ENCODE measurements at regions not wholly inside any gene's neighbourhood (a gene's known extent, or its start where the extent isn't known, plus 50 kb on each side); places are given as distances from the start of the nearest gene placed in this dataset.
"Not testable (repeated sequence)": the region's sequence is repeated elsewhere in the genome, so short reads cannot be mapped to it uniquely, and the experiment has no call there.

- H3K18ac ChIP-seq (ENCODE audit: low read depth, low read length); H3K9me1 ChIP-seq (ENCODE audit: insufficient read depth, low read length); POLR2A ChIA-PET (ENCODE audit: unreplicated experiment); H3K79me1 ChIP-seq (ENCODE audit: low read depth in 1 of 2, low read length in 2 of 2); H3K14ac ChIP-seq (replicated peaks; ENCODE audit: low read depth, low read length); intact Hi-C loops (cut with micrococcal nuclease); dilution Hi-C loops (cut with HindIII; ENCODE audit: low sequenced_read_pairs, unreplicated experiment); H3K27me3 ChIP-seq (ENCODE audit: control insufficient read depth, insufficient read depth, low read length); H3K4me2 ChIP-seq (ENCODE audit: low read depth, low read length); H3K36me3 ChIP-seq (ENCODE audit: control insufficient read depth, insufficient read depth, low read length); H3K27ac ChIP-seq (ENCODE audit: insufficient read depth, low read length); BruUV-seq (replicated peaks); H2BK20ac ChIP-seq (ENCODE audit: low read depth, low read length); H3K4ac ChIP-seq (ENCODE audit: low read depth, low read length); H3K23ac ChIP-seq (ENCODE audit: low read depth, low read length); H2AFZ ChIP-seq (replicated peaks; ENCODE audit: low read length, poor library complexity); H2BK120ac ChIP-seq (ENCODE audit: low read depth, low read length); H4K20me1 ChIP-seq (ENCODE audit: insufficient read depth, low read length); H4K8ac ChIP-seq (ENCODE audit: low read depth in 2 of 2, low read length in 2 of 2); ATAC-seq (ENCODE audit: low read depth); H4K5ac ChIP-seq (ENCODE audit: low read depth, low read length); H3K9me3 ChIP-seq (ENCODE audit: control insufficient read depth, insufficient read depth, low read length); H4K91ac ChIP-seq (ENCODE audit: insufficient read depth, low read depth, low read length); H2BK15ac ChIP-seq (ENCODE audit: low read depth, low read length); H2AK5ac ChIP-seq (ENCODE audit: low read depth, low read length); H3K9ac ChIP-seq (ENCODE audit: low read depth, low read length); H3K4me1 ChIP-seq (ENCODE audit: control insufficient read depth, insufficient read depth, low read length); CTCF ChIA-PET; DNase-seq; in situ Hi-C loops (cut with MboI; ENCODE audit: low sequenced_read_pairs); H2AK9ac ChIP-seq (replicated peaks; ENCODE audit: low read depth, low read length, poor library complexity); H2BK5ac ChIP-seq (ENCODE audit: low read depth, low read length, poor library complexity, severe bottlenecking); H3K56ac ChIP-seq (ENCODE audit: extremely low read depth, insufficient read depth, low read length); H3K4me3 ChIP-seq (ENCODE audit: insufficient read depth, low read depth, low read length): not testable (repeated sequence)
- WGBS, 2 experiments (ENCODE audit: extremely low coverage in 2 of 2, insufficient read length in 1 of 2) = no CpG with 5 or more reads among the region's 6 CpGs
Measured at GRCh38 chr2:111280709-111281286, 160.1 kb downstream of the BCL2L11 start.

DNA sequence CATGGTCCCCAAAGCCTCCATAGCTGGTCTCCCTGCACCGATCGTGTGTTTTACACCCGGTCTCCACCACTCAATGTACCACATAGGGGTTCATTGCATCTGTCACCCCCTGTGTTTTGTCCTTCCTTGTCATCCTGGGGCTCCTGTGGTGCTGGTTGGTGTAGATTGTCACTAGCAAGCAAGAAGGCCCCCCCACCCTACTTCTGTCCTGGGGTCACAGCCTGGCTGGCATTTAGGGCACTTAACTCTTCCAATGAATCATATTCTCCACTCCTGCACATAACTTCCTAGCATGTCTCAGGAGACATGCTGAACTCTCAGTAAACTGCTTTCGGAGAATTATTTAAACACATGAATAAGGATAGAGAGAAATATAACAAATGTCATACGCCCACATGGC, 161.4 kb downstream of the BCL2L11 start:
- H4K8ac ChIP-seq (ENCODE audit: low read depth in 2 of 2, low read length in 2 of 2); H2BK15ac ChIP-seq (ENCODE audit: low read depth, low read length); H2AK5ac ChIP-seq (ENCODE audit: low read depth, low read length); H2AK9ac ChIP-seq (replicated peaks; ENCODE audit: low read depth, low read length, poor library complexity); H2BK5ac ChIP-seq (ENCODE audit: low read depth, low read length, poor library complexity, severe bottlenecking); H3K56ac ChIP-seq (ENCODE audit: extremely low read depth, insufficient read depth, low read length); H3K36me3 ChIP-seq (ENCODE audit: control insufficient read depth, insufficient read depth, low read length); H3K4me3 ChIP-seq (ENCODE audit: insufficient read depth, low read depth, low read length); H3K27me3 ChIP-seq (ENCODE audit: control insufficient read depth, insufficient read depth, low read length); H2BK120ac ChIP-seq (ENCODE audit: low read depth, low read length); H3K79me1 ChIP-seq (ENCODE audit: low read depth in 1 of 2, low read length in 2 of 2); H4K5ac ChIP-seq (ENCODE audit: low read depth, low read length); H2BK20ac ChIP-seq (ENCODE audit: low read depth, low read length); intact Hi-C loops (cut with micrococcal nuclease); H3K18ac ChIP-seq (ENCODE audit: low read depth, low read length); H2AFZ ChIP-seq (replicated peaks; ENCODE audit: low read length, poor library complexity); H3K9ac ChIP-seq (ENCODE audit: low read depth, low read length); H3K4ac ChIP-seq (ENCODE audit: low read depth, low read length); BruUV-seq (replicated peaks); in situ Hi-C loops (cut with MboI; ENCODE audit: low sequenced_read_pairs); POLR2A ChIA-PET (ENCODE audit: unreplicated experiment); CTCF ChIA-PET; H4K20me1 ChIP-seq (ENCODE audit: insufficient read depth, low read length); H3K4me2 ChIP-seq (ENCODE audit: low read depth, low read length); DNase-seq; H4K91ac ChIP-seq (ENCODE audit: insufficient read depth, low read depth, low read length); H3K27ac ChIP-seq (ENCODE audit: insufficient read depth, low read length); H3K9me3 ChIP-seq (ENCODE audit: control insufficient read depth, insufficient read depth, low read length); ATAC-seq (ENCODE audit: low read depth); H3K9me1 ChIP-seq (ENCODE audit: insufficient read depth, low read length); H3K23ac ChIP-seq (ENCODE audit: low read depth, low read length); dilution Hi-C loops (cut with HindIII; ENCODE audit: low sequenced_read_pairs, unreplicated experiment); H3K14ac ChIP-seq (replicated peaks; ENCODE audit: low read depth, low read length); H3K4me1 ChIP-seq (ENCODE audit: control insufficient read depth, insufficient read depth, low read length): not testable (repeated sequence)
- no CpG with 5 or more reads among the region's 5 CpGs for WGBS, 2 experiments (ENCODE audit: extremely low coverage in 2 of 2, insufficient read length in 1 of 2)
